ENCODE measurements at regions not wholly inside any gene's neighbourhood (a gene's known extent, or its start where the extent isn't known, plus 50 kb on each side); places are given as distances from the start of the nearest gene placed in this dataset.
A peak's percentile ranks its signal among the peaks of the same experiment; 100 is the strongest.

- no peak for DNase-seq
Observed at GRCh38 chr22:46067159-46068111, 82.9 kb upstream of the PPARA start.

DNA sequence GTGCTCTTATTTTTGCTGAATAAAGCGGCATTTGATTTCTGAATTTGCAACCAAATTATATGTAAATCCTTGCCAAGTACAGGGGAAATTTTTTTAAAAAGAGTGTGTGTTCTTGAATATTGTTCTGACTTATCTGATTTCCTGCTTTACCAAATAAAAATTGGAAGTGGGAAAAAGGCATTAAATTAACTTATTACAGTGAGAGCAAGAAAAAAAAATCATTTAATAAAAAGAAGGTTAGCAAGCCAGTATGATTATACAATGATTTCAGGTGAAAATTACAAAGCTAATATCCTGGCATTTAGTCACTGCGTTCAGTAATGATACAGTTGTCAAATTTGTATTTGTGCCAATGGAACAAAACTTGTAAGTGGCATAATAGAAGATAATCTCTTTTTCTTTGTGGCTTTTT lies 82.1 kb upstream of the PPARA start:
- DNase-seq, result no peak

DNA sequence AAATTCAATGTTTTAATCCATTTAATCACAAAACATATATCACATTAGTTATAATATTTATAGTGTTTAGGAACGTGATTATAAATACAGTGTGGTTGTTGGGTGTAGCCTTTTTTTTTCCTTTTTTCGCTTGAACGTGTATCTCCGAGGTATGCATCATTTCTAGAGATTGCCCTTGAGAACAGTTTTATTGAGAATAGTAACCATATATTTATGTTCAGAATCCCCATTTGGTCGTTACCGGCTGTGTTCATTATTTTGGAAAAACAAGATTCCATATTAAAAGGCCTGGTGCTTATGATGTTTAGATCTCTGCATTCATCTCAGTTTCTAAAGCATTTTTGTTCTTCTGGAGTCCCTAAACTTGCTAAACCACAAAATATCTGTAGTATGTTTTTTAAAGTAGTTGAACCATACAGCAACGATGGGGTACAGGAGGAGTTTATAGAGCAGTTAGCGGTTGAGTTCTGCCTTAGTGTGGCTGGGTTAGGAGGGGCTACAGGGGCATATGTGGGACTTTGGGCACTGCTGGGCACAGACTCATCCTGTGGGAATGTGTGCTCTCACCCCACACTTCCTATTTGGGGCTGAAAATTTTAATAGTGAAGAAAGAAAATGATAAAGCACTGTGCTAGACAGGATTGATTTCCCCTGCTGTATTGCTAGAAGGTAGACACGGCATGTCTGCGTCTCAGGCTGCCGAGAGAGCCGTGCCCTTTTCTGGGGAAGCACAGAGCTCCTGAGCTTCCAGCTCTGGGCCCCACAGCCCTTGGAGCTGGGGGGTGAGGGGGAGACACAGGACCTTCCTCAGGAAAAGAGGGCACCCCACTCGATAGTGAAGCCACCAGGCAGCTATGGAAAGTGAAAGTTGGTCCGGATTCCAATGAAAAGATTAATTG lies 81.5 kb upstream of the PPARA start:
- DNase-seq, result no peak

GRCh38 chr22:46069521-46070214 lies 80.7 kb upstream of the PPARA start:
- DNase-seq, result peak; percentile 66

DNA sequence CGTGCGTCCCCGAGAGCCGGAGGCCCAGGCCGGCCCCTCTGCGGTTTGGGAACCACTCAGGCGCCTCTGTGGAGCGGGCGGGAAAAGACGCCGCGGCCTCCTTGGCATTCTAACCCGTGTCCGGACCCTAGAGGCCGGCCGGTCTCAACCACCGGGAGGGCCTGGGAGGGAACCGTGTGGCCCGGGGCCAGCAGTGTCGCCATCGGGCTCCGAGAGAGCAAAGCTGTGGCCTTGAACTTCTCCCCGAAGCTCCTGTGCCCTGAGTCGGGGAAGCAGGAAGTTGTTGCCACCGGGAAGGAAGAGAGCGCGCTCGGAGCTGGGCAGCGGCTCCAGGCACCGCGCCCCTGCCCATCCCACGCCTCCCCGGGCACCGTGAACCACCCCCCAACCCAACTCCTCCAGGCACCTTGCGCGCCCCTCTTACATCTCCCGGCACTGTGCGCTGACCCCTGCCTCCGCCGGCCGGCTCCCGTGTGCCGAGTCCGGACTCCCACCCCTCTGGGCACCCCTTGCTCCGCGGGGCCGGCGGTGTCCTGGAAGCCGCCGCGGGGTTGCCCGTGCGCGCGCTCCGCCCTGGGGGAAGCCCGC lies 80.0 kb upstream of the PPARA start:
- peak; percentile 57 for DNase-seq

GRCh38 chr22:46070803-46071450 lies 79.4 kb upstream of the PPARA start:
- DNase-seq, result peak; percentile 70

DNA sequence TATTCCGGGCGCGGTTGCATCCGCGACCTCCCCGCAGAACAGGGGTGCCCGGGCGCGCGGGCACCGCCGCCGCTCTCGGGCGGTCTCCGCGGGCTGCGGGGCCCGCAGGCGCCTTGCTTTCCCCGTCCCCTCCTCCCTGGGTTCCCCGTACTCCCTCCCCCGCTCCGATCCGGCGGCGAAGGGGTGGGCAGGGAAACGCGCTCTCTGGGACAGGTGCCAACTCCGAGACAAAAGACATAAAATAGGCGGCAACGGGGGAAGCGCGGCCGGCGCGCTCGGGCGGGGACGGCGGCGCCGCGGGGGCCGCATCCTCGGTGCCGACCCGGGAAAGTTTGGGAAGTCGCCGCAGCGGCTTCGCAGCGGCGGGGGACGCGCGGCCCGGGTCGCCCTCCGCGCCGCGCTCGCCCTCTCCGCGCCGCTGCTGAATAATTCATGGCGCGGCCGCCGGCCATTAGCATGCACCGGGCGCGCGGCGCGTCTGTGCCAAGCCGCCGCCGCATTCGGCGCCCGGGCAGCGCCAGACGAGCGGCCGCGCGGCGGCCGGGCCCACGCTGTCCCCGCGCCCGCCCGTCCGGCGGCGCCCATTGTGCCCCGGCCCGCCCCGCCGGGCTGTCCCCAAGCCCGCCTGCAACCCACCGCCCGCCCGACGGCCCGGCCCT lies 78.7 kb upstream of the PPARA start:
- DNase-seq, result peak; percentile 77

GRCh38 chr22:46072110-46072881 lies 78.0 kb upstream of the PPARA start:
- DNase-seq, result peak; percentile 77

GRCh38 chr22:46072981-46073682 lies 77.2 kb upstream of the PPARA start:
- no peak for DNase-seq

DNA sequence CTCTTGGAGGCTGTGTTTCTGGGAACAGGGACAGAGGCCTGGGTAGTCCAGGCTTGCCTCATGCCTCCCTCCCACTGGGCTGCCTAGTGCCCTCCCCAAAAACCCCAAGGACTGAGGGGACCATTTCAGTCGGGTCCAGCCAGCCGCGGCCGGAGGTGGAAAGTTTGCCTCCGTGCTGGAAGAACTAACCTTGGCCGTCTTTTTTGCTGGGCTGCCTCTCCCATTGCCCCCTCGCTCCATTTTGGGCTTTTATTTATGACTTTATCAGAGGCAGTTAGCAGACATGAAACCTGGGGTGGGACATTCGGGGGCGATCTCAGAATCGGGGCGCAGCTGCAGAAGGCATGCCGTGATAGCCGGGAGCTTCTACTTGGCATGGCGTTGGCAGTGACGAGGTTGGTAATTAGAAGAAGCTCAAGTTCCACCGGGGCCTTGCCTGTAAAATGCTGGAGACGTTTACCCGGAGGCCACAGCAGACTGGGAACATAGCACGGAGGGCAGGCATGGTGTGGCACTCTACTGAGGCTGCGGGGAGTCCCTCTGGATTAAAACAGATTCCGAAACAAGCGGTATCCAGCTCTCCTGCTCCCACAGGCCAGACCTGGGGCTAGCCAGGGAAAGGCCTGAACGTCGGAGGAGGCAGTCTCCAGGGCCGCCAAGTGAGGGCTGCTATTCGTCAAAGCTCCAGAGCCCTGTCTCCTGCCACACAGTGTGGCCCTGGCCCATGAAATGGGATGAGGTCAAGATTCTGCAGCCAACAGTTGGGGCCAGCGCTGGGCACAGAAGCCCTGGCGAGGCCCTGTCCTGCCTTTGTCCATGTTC lies 76.4 kb upstream of the PPARA start:
- DNase-seq, result no peak

GRCh38 chr22:46074771-46075551 lies 75.4 kb upstream of the PPARA start:
- DNase-seq, result no peak

DNA sequence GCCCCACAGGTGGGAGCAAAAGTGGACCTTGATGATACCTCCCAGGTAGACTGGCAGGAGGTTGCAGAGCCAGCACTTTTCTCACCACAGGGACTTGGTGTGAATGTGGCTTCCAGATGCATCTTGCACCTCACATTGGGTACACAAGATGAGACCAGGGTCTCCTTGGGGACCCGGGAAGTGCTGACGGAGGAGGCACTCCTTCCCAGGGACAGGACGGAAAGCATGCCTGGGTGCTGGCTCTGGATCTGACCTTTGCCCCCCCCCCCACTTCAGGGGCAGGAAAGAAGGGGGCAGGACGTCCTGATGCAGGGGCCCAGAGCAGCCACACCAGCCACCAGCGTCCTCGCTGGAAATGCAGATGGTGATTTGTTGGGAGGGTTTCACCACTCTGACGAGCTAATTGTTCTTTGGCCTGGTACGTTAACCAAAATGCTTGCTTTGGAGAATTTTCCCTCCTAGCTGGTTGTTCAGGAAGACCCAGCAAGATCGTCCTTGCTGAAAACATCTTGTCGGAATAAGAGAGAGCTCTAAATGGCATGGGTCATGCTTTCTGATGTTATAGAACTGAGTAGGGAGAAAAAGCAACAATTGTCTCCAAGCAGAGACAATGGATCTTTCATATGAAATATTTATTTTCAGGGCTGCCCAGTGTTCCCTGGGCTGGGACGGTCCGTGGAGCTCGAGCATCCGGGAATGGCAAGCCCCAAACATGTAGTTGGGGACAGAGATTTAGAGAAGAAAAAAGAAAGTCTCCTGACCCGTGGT lies 74.4 kb upstream of the PPARA start:
- DNase-seq, result no peak

DNA sequence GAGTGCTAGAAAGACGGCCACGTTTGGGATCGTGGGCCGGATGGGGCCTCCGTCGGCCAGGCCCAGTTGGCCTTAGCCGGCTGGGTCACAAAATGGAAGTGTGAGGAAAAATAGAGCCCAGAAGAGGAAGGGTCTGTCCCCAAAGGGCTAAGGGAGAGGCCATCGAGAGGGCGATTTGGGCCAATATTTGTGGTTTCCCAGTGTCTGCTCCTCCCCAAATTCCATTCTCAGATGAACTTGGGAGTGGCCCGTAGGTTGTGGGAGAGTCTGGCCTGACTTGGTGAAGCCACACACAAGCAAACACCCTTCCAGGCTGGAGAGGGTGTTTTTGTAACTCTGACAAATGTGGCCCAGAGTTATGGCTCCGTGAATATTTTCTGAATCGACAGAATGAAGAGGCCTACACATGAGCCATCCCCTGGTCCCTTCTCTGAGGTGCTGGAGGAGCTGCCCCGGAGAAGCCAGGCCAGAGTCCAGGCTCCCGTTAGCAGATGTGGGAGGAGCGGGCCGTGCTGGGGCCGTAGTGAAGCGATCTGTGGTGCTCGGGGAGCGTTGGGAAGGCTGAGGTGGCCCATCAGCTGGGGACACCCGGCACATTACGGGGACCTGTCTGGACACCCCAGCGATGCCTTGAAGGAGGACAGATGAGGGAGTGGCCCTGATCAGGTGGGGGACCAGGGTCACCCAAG lies 73.5 kb upstream of the PPARA start:
- no peak for DNase-seq

- no peak for DNase-seq
Observed at GRCh38 chr22:46077669-46078099, 72.6 kb upstream of the PPARA start.

DNA sequence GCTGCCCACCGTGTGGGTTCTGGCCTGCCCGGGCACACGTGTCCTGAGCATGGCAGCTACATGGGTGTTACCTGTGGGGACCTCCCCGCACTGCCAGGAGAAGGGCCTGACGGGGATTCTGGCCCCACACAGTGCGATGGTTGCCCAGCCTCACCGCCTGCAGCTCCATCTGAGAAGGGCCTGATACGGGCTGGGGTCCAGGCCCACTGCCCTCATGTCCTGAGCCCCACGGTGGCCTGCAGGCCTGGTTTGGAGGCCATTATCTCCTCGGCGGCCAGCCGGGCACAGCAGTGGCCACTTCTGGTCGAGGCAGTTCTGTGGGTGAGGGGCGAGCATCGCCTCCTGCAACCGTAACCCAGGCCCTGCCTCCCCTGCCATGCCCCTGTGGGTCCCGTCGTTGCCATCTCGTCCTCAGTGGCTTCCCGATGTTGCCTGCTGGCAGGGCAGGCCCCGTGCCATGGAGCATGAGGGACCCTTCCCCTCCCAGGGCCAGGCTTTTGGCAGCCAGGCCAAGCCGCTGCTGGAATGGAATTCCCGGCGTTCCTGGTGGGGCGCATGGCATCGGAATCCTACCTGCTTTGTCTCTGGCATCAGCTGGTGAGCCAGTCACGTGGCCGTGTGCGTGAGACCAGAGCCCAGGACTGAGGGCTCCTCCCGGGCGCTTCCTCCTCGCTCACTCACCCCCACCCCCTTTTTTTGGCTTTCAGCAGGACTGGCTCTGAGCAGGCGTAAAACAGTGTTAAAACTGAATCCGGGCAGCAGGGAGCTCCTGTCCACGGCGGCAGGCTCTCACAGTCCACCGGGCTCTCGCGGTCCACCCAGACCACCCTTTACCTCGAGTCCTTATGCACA lies 71.9 kb upstream of the PPARA start:
- DNase-seq, result no peak

Data from stimulated activated CD4-positive, alpha-beta T cell treated with anti-CD3 and anti-CD28 coated beads, Interleukin-15, amount 100 ng/mL, for 24 hours (primary cell).